ENCODE measurements at regions not wholly inside any gene's neighbourhood (a gene's known extent, or its start where the extent isn't known, plus 50 kb on each side); places are given as distances from the start of the nearest gene placed in this dataset.

GRCh38 chr16:50899951-50900350 lies 158.1 kb downstream of the CYLD start:
- H3K4me3 Mint-ChIP-seq, result no peak overlapping the region
- Histone ChIP-seq H3K27ac (ENCODE audit: low read length) (no peak overlapping the region), H3K9me3 (ENCODE audit: control insufficient read depth, insufficient read depth, low read length) (no peaks in the 10 kb centered on the region), H3K4me1 (ENCODE audit: control insufficient read depth, insufficient read depth, low read length) (no peaks in the 10 kb centered on the region), H3K4me3 (ENCODE audit: low read length) (no peak overlapping the region), H3K36me3 (ENCODE audit: control insufficient read depth, insufficient read depth, low read length) (no peaks in the 10 kb centered on the region), H3K27me3 (ENCODE audit: control insufficient read depth, insufficient read depth, low read length) (no peaks in the 10 kb centered on the region)
- H3K9me3 Mint-ChIP-seq, result peaks cover 2 to 3% of the 10 kb centered on the region in 2 donors
- TF ChIP-seq, protein P1, sequence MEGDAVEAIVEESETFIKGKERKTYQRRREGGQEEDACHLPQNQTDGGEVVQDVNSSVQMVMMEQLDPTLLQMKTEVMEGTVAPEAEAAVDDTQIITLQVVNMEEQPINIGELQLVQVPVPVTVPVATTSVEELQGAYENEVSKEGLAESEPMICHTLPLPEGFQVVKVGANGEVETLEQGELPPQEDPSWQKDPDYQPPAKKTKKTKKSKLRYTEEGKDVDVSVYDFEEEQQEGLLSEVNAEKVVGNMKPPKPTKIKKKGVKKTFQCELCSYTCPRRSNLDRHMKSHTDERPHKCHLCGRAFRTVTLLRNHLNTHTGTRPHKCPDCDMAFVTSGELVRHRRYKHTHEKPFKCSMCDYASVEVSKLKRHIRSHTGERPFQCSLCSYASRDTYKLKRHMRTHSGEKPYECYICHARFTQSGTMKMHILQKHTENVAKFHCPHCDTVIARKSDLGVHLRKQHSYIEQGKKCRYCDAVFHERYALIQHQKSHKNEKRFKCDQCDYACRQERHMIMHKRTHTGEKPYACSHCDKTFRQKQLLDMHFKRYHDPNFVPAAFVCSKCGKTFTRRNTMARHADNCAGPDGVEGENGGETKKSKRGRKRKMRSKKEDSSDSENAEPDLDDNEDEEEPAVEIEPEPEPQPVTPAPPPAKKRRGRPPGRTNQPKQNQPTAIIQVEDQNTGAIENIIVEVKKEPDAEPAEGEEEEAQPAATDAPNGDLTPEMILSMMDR (IDR thresholded peaks at IDR 0.05), result no peak
- ATAC-seq (no peak), DNase-seq (no peak)
- H3K27ac Mint-ChIP-seq, result no peak overlapping the region
- peaks cover 16 to 20% of the 10 kb centered on the region in 2 donors for H3K27me3 Mint-ChIP-seq (ENCODE audit: low read depth in 2 of 2)
- no peaks in the 10 kb centered on the region for H3K4me1 Mint-ChIP-seq
- WGBS (ENCODE audit: insufficient coverage), result 97% methylated on average over 2 of the region's 2 CpGs
- intact Hi-C loops (cut with micrococcal nuclease), result no loop called here
- H3K36me3 Mint-ChIP-seq, result no peaks in the 10 kb centered on the region

GRCh38 chr16:50889746-50890145 lies 147.9 kb downstream of the CYLD start:
- no peaks in the 10 kb centered on the region for H3K27me3 ChIP-seq (ENCODE audit: control insufficient read depth, insufficient read depth, low read length)
- peaks cover 25 to 41% of the 10 kb centered on the region in 2 donors for H3K27me3 Mint-ChIP-seq (ENCODE audit: low read depth in 2 of 2)
- no peaks in the 10 kb centered on the region for H3K9me3 ChIP-seq (ENCODE audit: control insufficient read depth, insufficient read depth, low read length)
- no peaks in the 10 kb centered on the region for H3K36me3 ChIP-seq (ENCODE audit: control insufficient read depth, insufficient read depth, low read length)
- ATAC-seq, result no peak
- no peaks in the 10 kb centered on the region for H3K4me1 Mint-ChIP-seq
- no peak for DNase-seq
- no peak overlapping the region for H3K4me3 ChIP-seq (ENCODE audit: low read length)
- intact Hi-C loops (cut with micrococcal nuclease), result no loop called here
- no peaks in the 10 kb centered on the region for H3K4me1 ChIP-seq (ENCODE audit: control insufficient read depth, insufficient read depth, low read length)
- TF ChIP-seq, protein P1 (IDR thresholded peaks at IDR 0.05), result no peak
- no peak overlapping the region for H3K4me3 Mint-ChIP-seq
- no peak overlapping the region for H3K27ac Mint-ChIP-seq
- H3K36me3 Mint-ChIP-seq, result no peaks in the 10 kb centered on the region
- WGBS (ENCODE audit: insufficient coverage), result 81% methylated on average over 6 of the region's 7 CpGs
- no peaks in the 10 kb centered on the region for H3K9me3 Mint-ChIP-seq
- no peak overlapping the region for H3K27ac ChIP-seq (ENCODE audit: low read length)

DNA sequence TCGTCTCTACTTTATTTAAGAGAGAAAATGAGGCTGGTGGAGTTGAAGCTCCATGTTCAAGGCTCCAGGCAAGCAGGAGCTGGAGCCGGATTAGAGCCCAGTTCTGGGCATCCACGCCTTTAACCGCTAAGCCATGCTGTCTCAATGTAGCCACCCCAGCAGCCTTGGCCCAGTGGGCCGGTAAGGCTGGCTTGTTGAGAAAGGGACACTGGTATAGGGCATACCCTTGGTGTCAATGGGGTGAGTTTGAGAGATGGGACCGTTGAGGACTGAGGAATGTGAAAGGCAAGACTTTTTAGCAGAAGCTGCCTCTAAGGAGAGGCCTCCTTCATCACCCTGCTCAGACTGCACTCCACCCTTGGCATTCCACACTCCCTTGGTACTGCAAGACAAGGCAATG lies 147.4 kb downstream of the CYLD start:
- H3K27ac ChIP-seq (ENCODE audit: low read length), result no peak overlapping the region
- no peaks in the 10 kb centered on the region for H3K9me3 Mint-ChIP-seq
- H3K27ac Mint-ChIP-seq, result no peak overlapping the region
- peaks cover 23 to 36% of the 10 kb centered on the region in 2 donors for H3K27me3 Mint-ChIP-seq (ENCODE audit: low read depth in 2 of 2)
- no peak overlapping the region for H3K4me3 ChIP-seq (ENCODE audit: low read length)
- H3K9me3 ChIP-seq (ENCODE audit: control insufficient read depth, insufficient read depth, low read length), result no peaks in the 10 kb centered on the region
- H3K36me3 Mint-ChIP-seq, result no peaks in the 10 kb centered on the region
- no peaks in the 10 kb centered on the region for H3K4me1 ChIP-seq (ENCODE audit: control insufficient read depth, insufficient read depth, low read length)
- no peaks in the 10 kb centered on the region for H3K27me3 ChIP-seq (ENCODE audit: control insufficient read depth, insufficient read depth, low read length)
- ATAC-seq, result peak in 1 of 3 donors; percentile 34
- H3K4me1 Mint-ChIP-seq, result no peaks in the 10 kb centered on the region
- intact Hi-C loops (cut with micrococcal nuclease), result no loop called here
- no peak overlapping the region for H3K4me3 Mint-ChIP-seq
- WGBS (ENCODE audit: insufficient coverage), result 87% methylated on average over 6 of the region's 6 CpGs
- TF ChIP-seq, protein P1 (IDR thresholded peaks at IDR 0.05), result no peak
- no peak for DNase-seq
- no peaks in the 10 kb centered on the region for H3K36me3 ChIP-seq (ENCODE audit: control insufficient read depth, insufficient read depth, low read length)

DNA sequence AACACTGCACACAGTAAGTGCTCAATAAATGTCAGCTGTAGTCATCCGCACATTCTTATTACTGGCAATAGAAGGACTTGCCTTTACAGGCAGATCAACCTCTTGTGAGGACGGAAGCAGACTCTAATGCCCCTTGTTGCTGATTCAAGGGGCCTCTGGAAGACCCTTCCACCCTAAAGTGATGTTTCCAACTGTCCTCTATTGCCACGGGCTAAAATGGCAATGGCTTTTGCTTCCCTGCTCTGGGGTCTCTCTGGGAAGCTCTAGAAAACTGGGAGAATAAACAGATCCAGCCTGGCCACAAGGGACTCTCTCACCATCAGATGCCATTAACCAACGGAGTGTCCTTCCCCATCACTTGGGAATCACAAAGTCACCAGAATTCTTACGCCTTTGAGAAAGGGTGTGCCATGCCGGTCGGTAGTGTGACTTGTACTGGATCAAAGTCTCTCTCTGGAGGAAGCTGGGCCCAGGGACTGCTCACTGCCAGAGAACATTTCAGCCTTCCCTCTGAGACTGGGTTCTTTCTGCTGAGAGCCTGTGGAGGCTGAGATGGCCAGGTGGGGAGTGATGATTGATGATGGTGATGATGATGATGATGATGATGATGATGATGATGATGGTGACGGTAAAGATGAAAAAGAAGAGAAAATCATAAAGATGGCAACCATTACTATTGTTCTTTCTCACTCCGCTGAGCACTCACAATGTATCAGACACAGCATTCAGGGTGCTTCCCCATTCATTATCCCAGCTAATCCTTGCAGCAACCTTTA lies 146.8 kb downstream of the CYLD start:
- peaks cover 20 to 30% of the 10 kb centered on the region in 2 donors for H3K27me3 Mint-ChIP-seq (ENCODE audit: low read depth in 2 of 2)
- H3K9me3 Mint-ChIP-seq, result no peaks in the 10 kb centered on the region
- intact Hi-C loops (cut with micrococcal nuclease), result no loop called here
- H3K36me3 ChIP-seq (ENCODE audit: control insufficient read depth, insufficient read depth, low read length), result no peaks in the 10 kb centered on the region
- ATAC-seq, result no peak
- H3K36me3 Mint-ChIP-seq, result no peaks in the 10 kb centered on the region
- no peak for DNase-seq
- no peak overlapping the region for H3K4me3 Mint-ChIP-seq
- no peaks in the 10 kb centered on the region for H3K4me1 Mint-ChIP-seq
- H3K9me3 ChIP-seq (ENCODE audit: control insufficient read depth, insufficient read depth, low read length), result no peaks in the 10 kb centered on the region
- 87% methylated on average over 7 of the region's 9 CpGs for WGBS (ENCODE audit: insufficient coverage)
- no peaks in the 10 kb centered on the region for H3K4me1 ChIP-seq (ENCODE audit: control insufficient read depth, insufficient read depth, low read length)
- H3K27ac Mint-ChIP-seq, result no peak overlapping the region
- no peak overlapping the region for H3K27ac ChIP-seq (ENCODE audit: low read length)
- TF ChIP-seq, protein P1 (IDR thresholded peaks at IDR 0.05), result no peak
- no peaks in the 10 kb centered on the region for H3K27me3 ChIP-seq (ENCODE audit: control insufficient read depth, insufficient read depth, low read length)
- H3K4me3 ChIP-seq (ENCODE audit: low read length), result no peak overlapping the region
